Keratinocyte (primary cell): ENCODE measurements at regions not wholly inside any gene's neighbourhood (a gene's known extent, or its start where the extent isn't known, plus 50 kb on each side); places are given as distances from the start of the nearest gene placed in this dataset.

ENCODE experiments used
- CTCF ChIP-seq, 3 experiments: IDR thresholded peaks in 1 of 3; conservative IDR thresholded peaks in 1 of 3; optimal IDR thresholded peaks in 1 of 3; 2 replicates in 2 of 3; 3 replicates in 1 of 3; pipeline versions ENCODE3 to v1.5.1; 2011; ENCODE audit warnings: low read length in 3 of 3, mild to moderate bottlenecking in 3 of 3, moderate library complexity in 2 of 3, control low read depth in 1 of 3, inconsistent platforms in 1 of 3; ENCODE audit not compliant: insufficient read depth in 2 of 3; ENCODE audit errors: extremely low read depth in 1 of 3
- EZH2 ChIP-seq: IDR thresholded peaks from one replicate; pipeline ENCODE4 v1.6.1; 2012; ENCODE audit warnings: inconsistent platforms, mild to moderate bottlenecking, low read length, moderate library complexity

DNA sequence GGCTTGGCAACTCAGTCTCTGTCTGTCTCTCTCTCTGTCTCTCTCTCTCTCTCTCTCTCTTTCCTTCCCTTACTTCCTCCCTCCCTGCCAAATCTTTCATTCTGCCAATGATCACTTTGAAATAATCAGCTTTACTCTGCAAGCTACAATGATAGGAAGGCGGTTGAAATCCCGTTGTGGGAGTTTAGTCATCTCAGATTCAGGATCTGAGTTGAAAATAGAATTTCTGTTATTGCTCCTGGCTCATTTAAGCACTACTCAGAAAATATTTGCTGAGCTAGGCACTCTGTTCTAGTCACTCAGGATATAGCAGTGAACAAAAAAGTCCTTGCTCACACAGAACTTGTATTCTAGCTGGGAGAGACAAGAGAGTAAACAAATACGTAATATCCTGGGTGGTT is 56.3 kb upstream of the DCTD start:
- TF ChIP-seq CTCF (optimal IDR thresholded peaks at IDR 0.05 in 1 of 3, IDR thresholded peaks at IDR 0.05 in 1 of 3, conservative IDR thresholded peaks at IDR 0.05 in 1 of 3; ENCODE audit: extremely low read depth in 1 of 3, insufficient read depth in 2 of 3, low read length in 3 of 3) (no peak), EZH2 (no peak)
